Neuronal stem cell (in vitro differentiated cells): ENCODE measurements at regions not wholly inside any gene's neighbourhood (a gene's known extent, or its start where the extent isn't known, plus 50 kb on each side); places are given as distances from the start of the nearest gene placed in this dataset.

Source experiments
- DNase-seq: peaks from one replicate; pipeline ENCODE4 v3.0.0-alpha.2; 2013; ENCODE audit warnings: low spot score
- H2AFZ ChIP-seq: one replicate; pipeline ENCODE4 v1.6.1; 2013; ENCODE audit warnings: mild to moderate bottlenecking, low read length, inconsistent platforms
- H2AK5ac ChIP-seq: 2 replicates; pipeline ENCODE4 v1.6.1; 2013; ENCODE audit warnings: low read depth, mild to moderate bottlenecking, inconsistent platforms, low read length, moderate library complexity, mixed read lengths
- H2BK120ac ChIP-seq: 2 replicates; pipeline ENCODE4 v1.6.1; 2013; ENCODE audit warnings: low read depth, mild to moderate bottlenecking, inconsistent platforms, low read length, moderate library complexity, mixed read lengths
- H2BK12ac ChIP-seq: one replicate; pipeline ENCODE4 v1.6.1; 2013; ENCODE audit warnings: low read length, inconsistent platforms
- H2BK15ac ChIP-seq: 2 replicates; pipeline ENCODE4 v1.6.1; 2013; ENCODE audit warnings: mild to moderate bottlenecking, low read length, inconsistent platforms, mixed read lengths
- H2BK5ac ChIP-seq: one replicate; pipeline ENCODE4 v1.6.1; 2013; ENCODE audit warnings: inconsistent platforms, mild to moderate bottlenecking, low read length, moderate library complexity
- H3K14ac ChIP-seq: one replicate; pipeline ENCODE4 v1.6.1; 2013; ENCODE audit warnings: low read length, inconsistent platforms
- H3K18ac ChIP-seq: 2 replicates; pipeline ENCODE4 v1.6.1; 2013; ENCODE audit warnings: low read length, inconsistent platforms
- H3K23ac ChIP-seq: 2 replicates; pipeline ENCODE4 v1.6.1; 2013; ENCODE audit warnings: low read depth, mild to moderate bottlenecking, mixed read lengths, low read length, inconsistent platforms; ENCODE audit not compliant: poor library complexity
- H3K27ac ChIP-seq: replicated peaks from 3 replicates; pipeline ENCODE4 v1.5.1; 2013; ENCODE audit warnings: low read length, inconsistent platforms
- H3K27me3 ChIP-seq, 3 experiments: 2 replicates each; pipeline ENCODE4 v1.6.1; 2013; ENCODE audit warnings: low read length in 3 of 3, mild to moderate bottlenecking in 2 of 3, inconsistent platforms in 1 of 3, low read depth in 1 of 3, mixed read lengths in 1 of 3, moderate library complexity in 1 of 3; ENCODE audit not compliant: control insufficient read depth in 3 of 3, insufficient read depth in 3 of 3
- H3K36me3 ChIP-seq, 2 donors: replicated peaks in 1 of 2; 2 replicates each; pipeline ENCODE4 v1.6.1; 2013; ENCODE audit warnings: low read length in 2 of 2; ENCODE audit not compliant: control insufficient read depth in 2 of 2, insufficient read depth in 2 of 2
- H3K4ac ChIP-seq: 2 replicates; pipeline ENCODE4 v1.6.1; 2013; ENCODE audit warnings: inconsistent platforms, mild to moderate bottlenecking, low read length, moderate library complexity
- H3K4me1 ChIP-seq, 2 donors: 1 replicate in 1 of 2; 2 replicates in 1 of 2; pipeline ENCODE4 v1.6.1; 2013; ENCODE audit warnings: low read length in 2 of 2, low read depth in 1 of 2; ENCODE audit not compliant: control insufficient read depth in 2 of 2, insufficient read depth in 1 of 2
- H3K4me2 ChIP-seq: one replicate; pipeline ENCODE4 v1.6.1; 2013; ENCODE audit warnings: mild to moderate bottlenecking, low read length, inconsistent platforms; ENCODE audit not compliant: insufficient read depth, poor library complexity, severe bottlenecking
- H3K4me3 ChIP-seq, 2 donors: 2 replicates each; pipeline ENCODE4 v1.5.1; 2013; ENCODE audit warnings: low read length in 2 of 2, mild to moderate bottlenecking in 2 of 2, inconsistent platforms in 1 of 2, moderate library complexity in 1 of 2
- H3K79me1 ChIP-seq: one replicate; pipeline ENCODE4 v1.6.1; 2013; ENCODE audit warnings: low read depth, mild to moderate bottlenecking, inconsistent platforms, low read length, moderate library complexity
- H3K9ac ChIP-seq: one replicate; pipeline ENCODE4 v1.6.1; 2013; ENCODE audit warnings: mild to moderate bottlenecking, low read depth, low read length, inconsistent platforms; ENCODE audit not compliant: poor library complexity
- H3K9me3 ChIP-seq, 2 donors: replicated peaks in 1 of 2; 2 replicates each; pipeline versions ENCODE3 to v1.6.1; 2013; ENCODE audit warnings: low read length in 2 of 2, mild to moderate bottlenecking in 2 of 2, inconsistent platforms in 1 of 2, low read depth in 1 of 2, mixed read lengths in 1 of 2, moderate library complexity in 1 of 2; ENCODE audit not compliant: control insufficient read depth in 2 of 2, insufficient read depth in 1 of 2
- H4K8ac ChIP-seq: one replicate; pipeline ENCODE4 v1.6.1; 2013; ENCODE audit warnings: low read depth, mild to moderate bottlenecking, inconsistent platforms, low read length, moderate library complexity
- H4K91ac ChIP-seq: one replicate; pipeline ENCODE4 v1.6.1; 2013; ENCODE audit warnings: low read length, low read depth, mild to moderate bottlenecking, inconsistent platforms; ENCODE audit not compliant: poor library complexity
- WGBS, 2 donors: extraction: QIAGEN DNeasy Blood & Tissue Kit; methylation state at CpG; one replicate each; pipeline ENCODE4 v1.1.7; 2013; ENCODE audit warnings: missing lambda C conversion rate in 2 of 2, mixed read lengths in 1 of 2; ENCODE audit not compliant: insufficient read length in 2 of 2, insufficient replicate concordance in 1 of 2; ENCODE audit errors: extremely low coverage in 2 of 2; 5-methylcytosine and 5-hydroxymethylcytosine counted together

GRCh38 chrX:20664131-20664530 is 397.4 kb upstream of the RPS6KA3 start:
- no peak overlapping the region for H2AK5ac ChIP-seq
- H3K14ac ChIP-seq = no peak overlapping the region
- H3K9me3 ChIP-seq = no peaks in the 10 kb centered on the region
- H3K4ac ChIP-seq = no peak overlapping the region
- no peak overlapping the region for H3K4me2 ChIP-seq
- no peak overlapping the region for H2BK12ac ChIP-seq
- no peak overlapping the region for H3K23ac ChIP-seq
- no peak overlapping the region for H3K4me3 ChIP-seq
- no peak overlapping the region for H2BK15ac ChIP-seq
- no peak overlapping the region for H4K91ac ChIP-seq
- no peak overlapping the region for H3K18ac ChIP-seq
- H3K79me1 ChIP-seq = no peaks in the 10 kb centered on the region
- peaks cover 2 to 3% of the 10 kb centered on the region in 2 donors for H3K4me1 ChIP-seq
- no CpG with 5 or more reads among the region's 2 CpGs for WGBS, 2 donors
- no peak for DNase-seq
- no peak overlapping the region for H2BK5ac ChIP-seq
- H3K36me3 ChIP-seq = no peaks in the 10 kb centered on the region
- H3K27me3 ChIP-seq = no peaks in the 10 kb centered on the region
- H3K27ac ChIP-seq = no peak overlapping the region
- H2BK120ac ChIP-seq = no peak overlapping the region
- H4K8ac ChIP-seq = no peak overlapping the region
- H3K9ac ChIP-seq = no peak overlapping the region
- H2AFZ ChIP-seq = no peak overlapping the region

GRCh38 chrX:20663336-20663735 is 396.6 kb upstream of the RPS6KA3 start:
- no peak for DNase-seq
- no peak overlapping the region for H2BK12ac ChIP-seq
- H3K23ac ChIP-seq = no peak overlapping the region
- H3K79me1 ChIP-seq = no peaks in the 10 kb centered on the region
- H3K14ac ChIP-seq = no peak overlapping the region
- H2BK5ac ChIP-seq = no peak overlapping the region
- H2BK120ac ChIP-seq = no peak overlapping the region
- no peaks in the 10 kb centered on the region for H3K9me3 ChIP-seq
- WGBS, 2 donors = no CpG with 5 or more reads among the region's 2 CpGs
- H2AK5ac ChIP-seq = no peak overlapping the region
- H3K4ac ChIP-seq = no peak overlapping the region
- no peak overlapping the region for H2BK15ac ChIP-seq
- peaks cover 2 to 3% of the 10 kb centered on the region in 2 donors for H3K4me1 ChIP-seq
- H3K4me2 ChIP-seq = no peak overlapping the region
- H3K27ac ChIP-seq = no peak overlapping the region
- no peak overlapping the region for H3K4me3 ChIP-seq
- H4K91ac ChIP-seq = no peak overlapping the region
- no peak overlapping the region for H2AFZ ChIP-seq
- H3K27me3 ChIP-seq = no peaks in the 10 kb centered on the region
- no peak overlapping the region for H4K8ac ChIP-seq
- H3K18ac ChIP-seq = no peak overlapping the region
- H3K9ac ChIP-seq = no peak overlapping the region
- no peaks in the 10 kb centered on the region for H3K36me3 ChIP-seq

- Histone ChIP-seq H3K27ac (no peak overlapping the region), H2BK5ac (no peak overlapping the region), H3K9ac (no peak overlapping the region), H4K8ac (no peak overlapping the region), H2AFZ (no peak overlapping the region), H3K4me3 (no peak overlapping the region), H3K4ac (no peak overlapping the region), H3K27me3 (no peaks in the 10 kb centered on the region), H2BK15ac (no peak overlapping the region), H3K79me1 (no peaks in the 10 kb centered on the region), H3K9me3 (no peaks in the 10 kb centered on the region), H2AK5ac (no peak overlapping the region), H3K36me3 (no peaks in the 10 kb centered on the region), H3K14ac (no peak overlapping the region), H3K4me2 (no peak overlapping the region), H4K91ac (no peak overlapping the region), H3K18ac (no peak overlapping the region), H2BK120ac (no peak overlapping the region), H3K23ac (no peak overlapping the region), H2BK12ac (no peak overlapping the region), H3K4me1 (no peaks in the 10 kb centered on the region)
- no CpG with 5 or more reads among the region's 1 CpG for WGBS, 2 donors
- DNase-seq = no peak
These were observed 390.0 kb upstream of the RPS6KA3 start for GRCh38 chrX:20656721-20657120.

GRCh38 chrX:20654596-20655106 is 387.9 kb upstream of the RPS6KA3 start:
- H3K36me3 ChIP-seq = no peaks in the 10 kb centered on the region
- H3K18ac ChIP-seq = no peak overlapping the region
- no peak overlapping the region for H2AFZ ChIP-seq
- H3K4ac ChIP-seq = no peak overlapping the region
- no peak for DNase-seq
- H3K9ac ChIP-seq = no peak overlapping the region
- H4K91ac ChIP-seq = no peak overlapping the region
- no peak overlapping the region for H2BK5ac ChIP-seq
- no peak overlapping the region for H3K4me3 ChIP-seq
- no peak overlapping the region for H2BK15ac ChIP-seq
- H3K4me2 ChIP-seq = no peak overlapping the region
- no peak overlapping the region for H2AK5ac ChIP-seq
- H3K14ac ChIP-seq = no peak overlapping the region
- H4K8ac ChIP-seq = no peak overlapping the region
- no peaks in the 10 kb centered on the region for H3K79me1 ChIP-seq
- H2BK12ac ChIP-seq = no peak overlapping the region
- H3K23ac ChIP-seq = no peak overlapping the region
- no peaks in the 10 kb centered on the region for H3K27me3 ChIP-seq
- no peaks in the 10 kb centered on the region for H3K4me1 ChIP-seq
- no peaks in the 10 kb centered on the region for H3K9me3 ChIP-seq
- H3K27ac ChIP-seq = no peak overlapping the region
- H2BK120ac ChIP-seq = no peak overlapping the region
- WGBS, 2 donors = no CpG with 5 or more reads among the region's 1 CpG
